HG03342 (cell line): ENCODE measurements at regions not wholly inside any gene's neighbourhood (a gene's known extent, or its start where the extent isn't known, plus 50 kb on each side); places are given as distances from the start of the nearest gene placed in this dataset.
"Not testable (repeated sequence)": the region's sequence is repeated elsewhere in the genome, so short reads cannot be mapped to it uniquely, and the experiment has no call there.

Experiments used
- ATAC-seq: cut with Tn5 transposase; IDR thresholded peaks from one replicate; pipeline ENCODE4 v1.9.1; 2021; ENCODE audit warnings: mild to moderate bottlenecking, moderate library complexity; ENCODE audit not compliant: unreplicated experiment

DNA sequence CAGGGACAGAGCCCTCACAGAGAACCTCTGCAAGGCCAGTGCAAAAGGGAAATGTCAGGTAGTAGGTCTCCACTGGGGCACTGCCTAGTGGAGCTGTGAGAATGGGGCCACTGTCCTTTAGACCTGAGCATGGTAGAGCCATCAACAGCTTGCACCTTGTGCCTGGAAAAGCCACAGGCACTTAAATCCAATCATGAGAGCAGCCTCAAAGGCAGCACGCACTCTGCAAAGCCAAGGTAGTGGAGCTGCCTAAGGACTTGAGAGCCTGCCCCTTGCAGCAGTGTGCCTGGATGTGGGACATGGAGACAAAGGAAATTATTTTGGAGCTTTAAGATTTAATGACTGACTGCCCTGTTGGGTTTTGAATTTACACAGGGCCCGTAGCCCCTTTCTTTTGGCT lies 918.5 kb upstream of the POT1 start:
- no peak for ATAC-seq

DNA sequence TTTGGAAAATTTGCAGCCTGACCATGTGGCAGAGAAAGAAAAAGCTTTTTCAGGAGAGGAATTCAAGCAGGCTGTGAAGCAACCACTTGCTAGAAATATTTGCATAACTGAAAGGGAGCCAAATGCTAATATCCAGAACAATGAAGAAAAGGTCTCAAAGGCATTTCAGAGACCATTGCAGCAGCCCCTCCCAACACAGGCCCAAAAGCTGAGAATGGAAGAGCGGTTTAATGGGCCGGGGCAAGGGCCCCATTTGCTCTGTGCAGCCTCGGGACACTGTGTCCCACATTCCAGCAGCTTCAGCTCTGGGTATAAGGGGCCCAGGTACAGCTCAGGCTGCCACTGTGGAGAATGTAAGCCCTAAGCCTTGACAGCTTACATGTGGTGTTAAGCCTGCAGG lies 918.1 kb upstream of the POT1 start:
- no peak for ATAC-seq

DNA sequence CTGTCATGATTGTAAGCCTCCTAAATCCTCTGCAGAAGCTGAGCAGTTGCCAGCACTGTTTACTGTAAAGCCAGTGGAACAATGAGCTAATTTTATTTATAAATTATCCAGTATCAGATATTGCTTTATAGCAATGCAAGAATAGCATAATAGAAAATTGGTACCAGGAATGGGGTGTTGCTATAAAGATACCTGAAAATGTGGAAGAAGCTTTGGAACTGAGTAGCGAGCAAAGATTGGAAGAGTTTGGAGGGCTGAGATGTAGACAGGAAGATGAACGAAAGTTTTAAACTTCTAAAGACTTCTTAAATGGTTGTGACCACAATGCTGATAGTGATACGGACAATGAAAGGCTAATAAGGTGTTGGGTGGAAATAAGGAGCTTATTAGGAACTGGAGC lies 917.4 kb upstream of the POT1 start:
- no peak for ATAC-seq

DNA sequence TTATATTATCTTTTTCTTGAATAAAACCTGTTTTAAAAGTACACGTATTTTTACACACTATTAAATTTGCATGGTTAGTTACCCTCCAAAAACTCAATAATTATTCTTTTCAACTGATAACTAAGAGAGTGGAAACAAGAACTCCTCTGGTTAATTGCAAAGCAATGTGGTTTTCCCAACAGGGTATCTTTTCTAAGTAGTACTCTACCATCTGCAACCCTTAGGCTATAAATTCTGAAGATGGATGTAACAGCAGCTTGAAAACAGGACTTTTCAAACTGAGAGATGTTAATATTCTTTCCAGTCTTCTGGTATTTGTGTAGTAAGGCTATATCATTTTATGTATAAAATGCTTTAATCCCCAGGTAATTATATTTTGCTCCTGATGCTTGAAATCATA lies 916.1 kb upstream of the POT1 start:
- no peak for ATAC-seq

DNA sequence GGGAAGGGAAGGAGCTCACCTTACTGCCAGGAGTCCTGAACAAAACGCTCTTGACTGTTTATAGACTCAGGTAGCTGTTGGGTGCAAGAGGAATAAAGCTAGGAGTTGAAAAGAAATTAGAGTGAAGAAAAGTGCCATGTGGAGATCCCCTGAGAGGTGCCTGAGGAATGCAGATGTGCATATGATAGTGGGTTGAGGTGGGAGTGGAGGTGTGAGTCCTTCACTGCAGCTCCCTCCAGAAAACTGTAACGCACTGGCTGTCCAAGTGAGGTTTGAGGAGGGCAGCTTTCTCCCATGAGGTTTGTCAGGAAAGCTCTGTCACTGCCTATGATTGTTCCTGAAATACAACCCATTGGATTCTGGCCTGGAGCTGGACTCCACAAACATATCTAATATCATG lies 904.8 kb upstream of the POT1 start:
- no peak for ATAC-seq

DNA sequence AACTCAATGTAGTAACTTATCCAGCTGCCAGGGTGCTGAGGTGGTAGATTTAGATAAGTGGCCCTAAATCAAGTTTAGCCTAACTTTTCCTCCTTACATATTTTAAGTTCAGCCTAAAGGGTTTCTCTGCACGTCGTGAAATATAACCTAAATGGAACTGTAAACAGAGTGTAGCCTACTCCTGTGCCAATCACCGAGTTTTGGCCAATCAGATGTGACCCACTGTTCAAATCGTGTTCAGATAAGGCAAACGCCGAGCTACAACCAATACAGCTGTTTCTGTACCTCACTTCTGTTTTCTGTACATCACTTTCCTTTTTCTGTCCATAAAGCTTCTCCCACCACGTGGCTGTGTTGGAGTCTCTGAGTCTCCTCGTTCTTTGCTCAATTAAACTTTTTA lies 904.2 kb upstream of the POT1 start:
- no peak for ATAC-seq

DNA sequence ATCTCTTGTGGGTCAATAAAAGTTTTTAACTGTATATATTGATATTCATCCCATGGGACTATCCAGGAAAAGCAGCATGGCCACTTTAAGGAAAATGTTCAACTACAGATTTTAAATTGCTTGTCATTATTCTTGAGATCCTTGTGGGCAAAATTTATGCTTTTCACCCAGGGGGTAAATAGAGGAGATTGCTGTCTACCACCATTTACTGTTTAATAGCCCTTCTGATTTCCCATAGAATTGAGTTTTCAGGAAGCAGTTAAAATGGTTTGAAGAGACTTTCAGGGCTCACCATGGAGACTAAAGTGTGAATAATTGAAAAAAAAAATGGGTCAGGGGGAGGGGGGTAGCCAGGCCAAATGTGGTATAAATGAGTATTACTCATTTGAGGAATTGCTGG lies 901.1 kb upstream of the POT1 start:
- no peak for ATAC-seq

DNA sequence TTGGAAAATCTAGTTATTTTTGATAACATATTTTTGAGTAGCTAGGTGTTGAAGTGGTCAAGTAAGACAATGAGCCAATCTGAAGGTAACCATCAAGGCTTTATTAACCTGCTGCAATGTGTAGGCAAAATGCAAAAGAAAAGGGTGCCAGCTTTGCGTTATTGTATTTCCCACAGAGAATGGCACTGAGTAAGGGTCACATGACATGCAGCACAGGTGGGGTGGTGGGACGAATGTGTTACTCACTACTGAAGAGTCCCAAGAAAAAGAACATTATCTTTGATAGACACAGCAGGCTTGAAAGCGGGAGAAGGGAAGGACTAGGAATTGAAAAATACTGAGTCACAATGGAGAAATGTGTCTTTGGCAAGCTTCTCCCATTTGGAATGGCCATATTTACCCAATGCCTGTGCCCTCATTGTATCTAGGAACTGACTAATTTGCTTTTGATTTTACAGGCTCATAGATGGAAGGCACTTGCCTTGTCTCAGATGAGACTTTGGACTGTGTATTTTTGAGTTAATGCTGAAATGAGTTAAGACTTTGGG lies 898.6 kb upstream of the POT1 start:
- ATAC-seq, result no peak

DNA sequence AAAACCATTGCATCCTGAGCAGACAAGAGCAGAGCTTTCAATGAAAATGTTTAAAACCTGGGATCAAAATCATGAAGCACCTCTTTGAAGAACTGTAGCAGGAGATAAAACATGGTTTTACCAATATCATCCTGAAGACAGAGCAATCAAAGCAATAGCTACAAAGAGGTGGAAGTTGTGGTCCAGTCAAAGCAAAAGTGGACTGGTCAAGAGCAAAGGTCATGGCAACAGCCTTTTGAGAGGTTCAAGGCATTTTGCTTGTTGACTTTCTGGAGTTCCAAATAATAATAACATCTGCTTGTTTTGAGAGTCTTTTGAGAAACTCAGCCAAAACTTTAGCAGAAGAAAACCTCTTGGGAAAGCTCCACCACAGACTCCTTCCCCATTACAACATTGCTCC lies 893.9 kb upstream of the POT1 start:
- no peak for ATAC-seq

DNA sequence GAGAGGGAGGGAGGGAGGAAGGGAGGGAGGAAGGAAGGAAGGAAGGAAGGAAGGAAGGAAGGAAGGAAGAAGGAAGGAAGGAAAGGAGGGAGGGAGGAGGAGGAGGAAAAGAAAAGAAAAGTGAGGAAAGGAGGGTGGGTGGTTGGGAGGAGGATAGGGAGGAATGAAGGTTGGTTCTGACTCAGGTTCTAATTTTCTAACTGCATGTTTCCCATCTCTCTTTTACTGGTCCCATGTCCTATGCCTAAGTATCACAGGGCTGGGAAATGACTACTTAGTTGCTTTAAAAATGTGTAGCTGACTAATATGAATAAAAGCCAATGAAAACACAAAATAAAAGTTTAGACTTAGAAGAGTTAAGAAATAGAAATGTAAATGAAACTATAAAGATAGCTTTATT lies 890.9 kb upstream of the POT1 start:
- no peak for ATAC-seq

DNA sequence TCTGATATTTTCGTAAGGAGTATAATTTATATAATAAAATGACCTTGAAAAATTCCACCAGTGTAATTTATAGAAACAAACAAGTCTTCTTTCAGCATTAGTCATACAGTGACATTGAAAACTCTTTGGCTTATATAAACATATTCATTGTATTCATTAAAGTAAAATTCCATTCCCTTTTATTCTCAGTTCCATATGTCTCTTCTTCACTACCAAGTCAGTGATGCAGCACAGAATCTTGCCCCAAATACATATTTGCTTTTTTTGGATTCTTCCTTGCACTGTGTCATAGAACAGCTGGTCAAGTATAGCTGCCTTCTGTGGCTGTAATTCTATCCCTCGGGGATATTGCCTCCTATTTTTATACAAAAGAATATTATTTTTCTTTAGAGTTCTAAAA lies 884.5 kb upstream of the POT1 start:
- ATAC-seq, result no peak

DNA sequence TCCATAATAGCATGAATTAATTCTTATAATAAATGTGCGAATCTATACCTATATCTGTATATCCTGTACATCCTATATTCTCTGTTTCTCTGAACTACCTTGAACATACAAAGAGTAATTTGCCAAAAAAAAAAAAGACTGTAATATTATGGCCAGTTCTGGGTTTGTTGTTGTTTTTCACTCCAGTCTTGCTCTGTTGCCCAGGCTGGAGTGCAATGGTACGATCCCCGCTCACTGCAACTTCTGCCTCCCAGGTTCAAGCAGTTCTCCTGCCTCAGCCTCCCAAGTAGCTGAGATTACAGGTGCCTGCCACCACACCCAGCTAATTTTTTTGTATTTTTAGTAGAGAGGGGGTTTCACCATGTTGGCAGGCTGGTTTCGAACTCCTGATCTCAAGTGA lies 876.9 kb upstream of the POT1 start:
- not testable (repeated sequence) for ATAC-seq

DNA sequence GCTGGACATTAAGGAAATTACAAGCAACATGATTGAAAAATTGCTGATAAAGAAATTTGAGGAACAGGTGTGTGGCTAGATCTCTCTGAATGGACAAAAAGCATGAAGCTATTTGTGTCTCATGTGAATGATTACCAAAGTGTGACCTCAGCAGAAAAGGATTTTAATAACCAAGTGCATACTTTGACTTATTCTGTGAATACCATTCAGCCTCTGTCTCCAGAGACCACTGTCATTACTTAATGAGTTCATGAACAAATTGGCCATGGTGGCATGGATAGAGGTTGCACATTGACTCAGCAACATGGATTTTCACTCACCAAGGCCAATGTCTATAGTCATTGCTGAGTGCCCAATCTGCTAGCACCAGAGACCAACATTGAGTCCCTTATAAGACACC lies 874.6 kb upstream of the POT1 start:
- ATAC-seq, result no peak

DNA sequence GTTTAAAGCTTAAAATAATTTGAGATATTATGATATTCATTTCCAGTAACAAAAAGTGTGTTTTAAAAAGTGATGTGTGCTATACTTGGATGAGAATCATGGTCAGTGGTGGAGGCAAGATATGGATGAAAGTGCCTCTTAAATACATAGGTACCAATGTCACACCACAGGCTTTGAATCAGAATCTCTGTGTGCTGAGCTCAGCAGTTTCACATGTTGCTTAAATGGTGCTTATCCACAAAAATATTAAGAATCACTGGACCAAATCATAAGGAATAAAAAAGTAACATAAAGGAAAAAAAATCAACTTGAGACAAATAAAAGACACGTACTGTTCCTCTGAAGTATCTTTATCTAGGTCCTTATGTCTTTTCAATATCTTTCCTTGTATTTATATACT lies 850.5 kb upstream of the POT1 start:
- no peak for ATAC-seq

DNA sequence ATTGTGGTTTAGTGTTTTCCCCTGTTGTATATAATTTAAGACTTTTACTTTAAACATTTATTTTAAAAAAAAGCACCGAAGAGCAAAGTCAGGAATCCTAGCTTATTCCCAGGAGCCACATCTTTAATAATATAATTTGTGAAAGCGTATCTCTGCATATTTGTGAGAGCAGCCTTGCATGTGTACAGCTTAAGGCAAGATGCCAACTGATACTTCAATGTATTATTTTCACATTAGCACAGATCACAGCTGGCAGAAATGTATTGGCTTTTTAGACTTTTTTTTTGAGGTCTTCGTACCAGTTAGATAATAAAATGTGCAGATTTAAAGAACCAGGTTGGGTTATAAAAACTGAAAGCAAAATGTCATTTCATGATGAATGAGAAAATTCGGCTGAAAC lies 845.7 kb upstream of the POT1 start:
- ATAC-seq, result no peak

DNA sequence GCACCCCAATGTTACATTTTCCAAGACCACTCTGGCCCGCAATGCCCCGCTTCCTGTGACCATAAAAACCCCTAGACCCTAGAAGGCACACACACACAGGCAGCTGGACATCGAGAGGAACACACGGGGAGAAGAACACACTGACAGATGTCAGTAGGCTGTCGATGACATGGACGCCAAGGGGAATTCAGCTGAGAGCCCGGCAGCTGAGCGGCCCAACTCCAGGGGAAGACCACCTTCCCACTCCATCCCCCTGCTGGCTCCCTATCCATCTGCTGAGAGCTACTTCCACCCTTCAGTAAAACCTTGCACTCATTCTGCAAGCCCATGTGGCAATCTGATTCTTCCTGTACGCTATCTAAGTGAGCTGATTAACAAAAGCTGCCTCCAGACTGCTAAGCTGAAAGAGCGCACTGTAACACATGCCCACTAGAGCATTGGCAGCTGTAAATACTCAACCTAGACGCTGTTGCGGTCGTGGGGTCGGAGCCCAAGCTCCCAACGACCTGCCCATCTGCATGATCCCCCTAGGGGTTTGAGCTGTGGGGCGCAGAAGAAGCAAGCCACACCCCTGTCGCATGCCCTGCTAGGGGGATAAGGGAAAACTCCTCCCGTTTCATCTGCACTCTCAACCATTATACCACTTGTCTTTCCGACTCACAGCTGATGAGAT lies 843.6 kb upstream of the POT1 start:
- ATAC-seq, result no peak

DNA sequence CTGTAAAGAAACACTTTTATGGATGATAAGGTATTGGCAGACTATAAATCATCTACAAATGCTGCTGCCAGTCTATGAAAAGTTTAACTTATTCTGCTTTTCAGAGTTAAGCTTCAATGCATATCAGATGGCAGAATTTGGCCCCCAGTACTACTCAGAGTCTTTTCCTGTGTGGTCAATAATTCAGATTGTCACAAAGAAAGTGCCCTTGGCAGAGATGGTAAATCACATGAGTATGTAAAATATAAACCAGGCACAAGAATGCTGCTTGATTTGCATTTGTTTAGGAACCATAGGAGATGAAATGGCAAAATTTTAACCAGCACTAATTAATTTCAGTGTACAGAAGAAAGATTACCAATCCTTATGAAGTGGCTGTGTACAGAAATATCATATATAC lies 818.3 kb upstream of the POT1 start:
- no peak for ATAC-seq

DNA sequence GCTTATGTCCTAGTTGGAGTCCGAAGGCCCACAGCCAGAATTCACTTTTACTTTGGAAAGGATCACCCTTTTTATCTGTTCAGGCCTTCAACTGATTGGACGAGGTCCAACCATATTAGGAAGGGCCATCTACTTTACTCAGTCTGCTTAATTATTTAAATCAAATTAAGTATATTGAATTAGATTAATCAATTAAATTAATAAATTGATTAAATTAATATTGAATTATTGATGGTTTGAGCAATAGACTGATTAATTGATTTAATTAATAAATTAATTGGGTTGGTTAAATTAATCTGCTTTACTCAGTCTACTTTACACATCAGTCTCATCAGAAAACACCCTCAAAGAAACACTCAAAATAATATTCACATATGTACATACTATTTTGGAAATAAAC lies 816.9 kb upstream of the POT1 start:
- ATAC-seq, result no peak

DNA sequence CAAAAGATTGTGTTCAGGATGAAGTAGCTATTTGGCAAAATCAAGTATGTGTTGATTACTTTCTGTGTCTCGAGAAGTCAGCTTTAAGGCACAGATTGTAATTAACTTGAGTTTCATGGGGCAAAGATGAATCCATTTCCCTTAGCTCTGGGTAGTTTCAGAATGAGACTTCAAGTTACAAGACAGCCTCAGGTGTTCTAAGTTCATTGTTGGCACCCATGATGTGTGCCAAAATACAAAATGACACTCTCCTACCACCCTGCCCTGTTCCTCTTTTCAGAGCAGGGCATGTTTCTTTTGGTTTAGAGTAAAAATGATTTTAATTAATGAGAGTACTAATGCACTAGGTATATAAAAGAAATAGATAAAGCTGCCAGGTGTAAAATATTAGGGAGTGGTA lies 797.6 kb upstream of the POT1 start:
- no peak for ATAC-seq

DNA sequence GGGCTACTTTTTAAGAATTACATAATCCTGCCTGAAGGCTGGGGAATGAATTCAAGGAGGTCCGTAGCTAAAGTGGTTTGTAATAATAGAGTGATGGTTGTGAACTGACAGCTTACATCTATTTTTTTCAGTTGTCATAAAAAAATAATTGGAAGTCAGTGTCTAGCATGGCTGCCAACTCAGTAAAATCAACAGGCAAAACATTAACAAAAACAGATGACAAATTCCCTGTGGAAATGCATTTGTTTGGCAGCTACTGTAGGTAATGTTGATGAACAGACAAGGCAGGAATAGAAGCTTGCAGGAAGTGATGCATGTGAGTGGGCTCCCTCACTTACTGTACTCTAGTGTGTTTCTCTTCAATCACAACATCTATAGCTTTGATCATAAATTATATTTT lies 766.0 kb upstream of the POT1 start:
- no peak for ATAC-seq

DNA sequence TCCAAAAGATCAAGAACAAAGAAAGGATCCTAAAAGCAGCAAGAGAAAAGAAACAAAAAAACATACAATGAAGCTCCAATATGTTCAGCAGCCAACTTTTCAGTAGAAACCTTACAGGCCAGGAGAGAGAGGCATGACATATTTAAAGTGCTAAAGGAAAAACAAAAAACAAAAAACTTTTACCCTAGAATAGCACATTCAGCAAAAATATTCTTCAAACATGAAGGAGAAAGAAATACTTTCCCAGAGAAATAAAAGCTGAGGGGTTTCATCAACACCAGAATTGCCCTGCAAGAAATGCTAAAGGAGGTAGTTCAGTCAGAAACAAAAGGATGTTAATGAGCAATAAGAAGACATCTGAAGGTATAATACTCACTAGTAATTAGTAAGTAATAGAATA lies 753.5 kb upstream of the POT1 start:
- ATAC-seq, result no peak

DNA sequence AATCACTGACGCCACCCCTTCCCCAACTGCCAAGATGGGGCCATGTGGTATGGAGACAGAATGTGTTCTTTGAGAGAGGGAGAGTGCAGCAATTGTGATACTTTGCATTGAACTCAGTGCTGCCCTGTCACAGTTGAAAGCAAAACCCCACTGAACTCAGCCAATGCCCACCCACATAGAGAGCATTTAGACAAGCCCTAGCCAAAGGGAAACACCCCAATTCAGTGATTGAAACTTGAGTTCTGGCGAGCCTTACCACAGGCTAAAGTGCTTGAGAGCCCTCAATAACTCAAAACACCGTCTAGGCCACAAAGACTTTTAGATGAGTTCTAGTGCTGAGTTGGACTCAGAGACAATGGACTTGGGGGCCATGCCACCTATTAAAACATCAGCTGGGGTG lies 751.9 kb upstream of the POT1 start:
- ATAC-seq, result no peak

DNA sequence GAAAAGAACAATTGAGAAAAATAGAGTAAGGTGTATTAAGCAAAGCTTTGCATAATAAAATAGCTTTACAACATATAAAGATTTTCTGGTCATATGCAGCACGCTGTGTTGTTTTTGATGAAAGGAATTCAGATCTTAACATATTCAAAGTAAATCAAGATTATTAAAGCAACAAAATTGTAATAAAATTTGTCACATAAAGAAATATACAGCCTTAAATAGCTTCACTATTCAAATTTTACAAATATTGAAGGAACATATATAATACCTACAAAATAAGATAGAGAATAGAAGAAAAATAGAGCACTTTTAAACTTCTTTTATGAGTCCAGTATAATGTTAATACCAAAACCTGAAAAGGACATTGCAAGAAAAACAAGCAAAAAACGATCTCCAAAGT lies 749.1 kb upstream of the POT1 start:
- ATAC-seq, result no peak
